Right ventricle myocardium superior (tissue), 1 donor: ENCODE measurements at regions not wholly inside any gene's neighbourhood (a gene's known extent, or its start where the extent isn't known, plus 50 kb on each side); places are given as distances from the start of the nearest gene placed in this dataset.

Source experiments
- ATAC-seq: fragments of 200-7000 bp; cut with Tn5 transposase; one replicate; pipeline ENCODE4 v1.9.1; 2020; ENCODE audit warnings: mild to moderate bottlenecking; ENCODE audit not compliant: poor library complexity
- DNase-seq: peaks from one replicate; pipeline ENCODE4 v3.0.0-alpha.2; 2020
- intact Hi-C: fragments of 100-400 bp; cut with DNase I; formaldehyde crosslinking; loops from one replicate; pipeline ENCODE4 v1.11.2; 2022
- donor health status: DM: no; HTN: yes; CAD: no; lungs with severe emphysema.

DNA sequence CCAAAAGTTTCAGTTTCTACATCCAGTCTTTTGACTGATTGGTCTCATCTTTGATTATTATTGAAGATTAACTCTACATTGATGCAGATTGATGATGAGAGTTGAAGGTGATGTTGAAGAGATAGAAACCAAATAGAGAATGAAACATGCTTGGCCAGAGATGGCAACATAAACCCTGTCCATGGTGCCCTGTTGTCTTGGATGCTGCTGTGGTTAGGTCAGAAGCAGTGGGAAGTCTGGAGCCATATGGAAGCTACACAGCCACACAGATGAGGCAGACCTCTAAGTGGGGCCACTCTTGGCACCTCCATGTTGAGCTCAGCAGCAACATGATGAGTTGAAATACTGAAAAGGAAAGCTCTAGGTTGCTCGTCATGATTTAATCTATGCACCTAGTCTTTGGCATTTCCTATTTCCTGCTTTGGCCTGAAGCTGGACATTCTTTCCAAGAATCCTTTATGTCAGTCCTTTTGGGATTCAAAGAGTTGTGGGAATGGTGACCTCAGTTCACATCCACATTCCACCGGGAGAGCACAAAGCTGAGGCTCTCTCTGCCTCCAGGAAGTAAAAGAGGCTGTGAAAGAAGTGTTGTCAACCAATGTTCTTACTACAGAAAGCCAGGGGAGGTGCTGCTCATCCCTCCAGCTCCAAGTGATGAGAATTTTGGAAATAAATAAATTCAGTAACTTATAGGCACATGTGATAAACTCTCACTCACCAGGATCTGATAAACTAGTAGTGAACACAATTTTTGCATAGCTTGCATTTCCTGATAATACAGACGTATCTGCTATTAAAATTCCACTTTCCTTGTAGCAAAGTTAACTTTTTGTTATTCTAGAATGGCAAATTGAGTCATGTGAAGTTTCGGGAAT, 127.7 kb upstream of the MAF start:
- no peak for DNase-seq
- ATAC-seq, result no peak
- intact Hi-C loops, result no loop called here

DNA sequence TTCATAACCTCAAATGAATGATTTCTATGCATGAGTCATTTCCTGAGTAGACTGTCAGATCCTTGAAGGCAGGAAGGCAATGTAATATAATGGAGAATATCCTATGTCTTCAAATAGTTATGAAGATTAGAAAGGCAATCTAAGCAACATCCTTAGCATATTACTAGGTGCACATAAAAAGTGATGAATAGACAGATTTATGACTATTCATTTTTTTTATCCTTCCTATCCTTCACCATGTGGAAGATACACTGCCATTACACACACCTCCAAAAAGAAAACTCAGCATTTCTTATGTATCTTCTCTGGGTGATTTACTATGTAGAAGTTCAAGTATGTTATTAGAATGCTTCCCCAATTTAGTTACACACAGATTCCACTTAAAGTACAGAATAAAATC, 126.4 kb upstream of the MAF start:
- ATAC-seq (no peak), DNase-seq (no peak)
- intact Hi-C loops, result no loop called here

DNA sequence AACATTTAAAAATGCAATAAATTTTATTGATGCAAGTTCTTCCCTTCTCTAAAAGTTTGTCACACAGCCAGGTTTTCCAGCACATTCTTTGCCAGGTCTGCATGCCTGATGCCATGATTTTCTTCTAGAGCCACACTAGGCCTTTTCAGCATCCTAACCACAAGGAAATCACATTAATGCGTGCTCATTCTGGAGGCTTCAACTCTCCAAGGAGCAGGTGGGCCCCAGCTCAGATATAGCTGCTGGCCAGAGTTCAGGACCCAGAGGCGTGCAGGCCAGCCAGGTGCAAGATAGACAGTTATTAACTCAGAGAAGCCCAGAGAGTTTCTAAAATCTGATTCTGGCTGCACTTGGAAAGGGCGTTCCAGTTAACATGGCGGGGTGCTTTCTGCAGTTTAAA, 124.5 kb upstream of the MAF start:
- no peak for DNase-seq
- intact Hi-C loops, result no loop called here
- no peak for ATAC-seq

DNA sequence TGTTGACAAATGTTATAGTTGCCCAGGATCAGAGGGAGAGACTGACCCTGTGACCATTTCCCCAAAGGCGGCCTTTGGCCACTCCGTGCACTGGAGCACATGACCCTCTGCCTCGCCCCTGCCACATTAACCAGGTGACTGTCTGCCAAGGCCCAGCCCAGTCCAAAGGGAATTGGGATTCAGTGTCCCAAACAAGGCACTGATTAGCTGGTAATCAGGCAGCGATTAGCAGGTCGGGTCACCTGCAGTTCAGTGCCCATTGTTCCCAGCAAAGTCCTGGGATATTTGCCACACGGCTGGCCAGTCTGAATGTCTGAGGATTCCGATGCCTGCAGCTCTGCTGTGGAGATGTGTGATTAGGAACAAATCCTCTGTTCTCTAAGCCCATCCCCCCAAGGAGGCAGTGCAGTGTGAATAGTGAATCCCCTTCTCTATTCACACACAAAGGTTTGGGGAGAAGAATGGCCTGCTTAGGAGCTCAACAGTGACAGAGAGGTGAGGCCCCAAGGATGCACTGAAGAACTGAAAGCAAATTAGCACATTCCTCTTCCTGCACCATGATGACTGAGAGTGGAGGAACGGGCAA, 123.1 kb upstream of the MAF start:
- no peak for ATAC-seq
- DNase-seq, result no peak
- intact Hi-C loops, result no loop called here

DNA sequence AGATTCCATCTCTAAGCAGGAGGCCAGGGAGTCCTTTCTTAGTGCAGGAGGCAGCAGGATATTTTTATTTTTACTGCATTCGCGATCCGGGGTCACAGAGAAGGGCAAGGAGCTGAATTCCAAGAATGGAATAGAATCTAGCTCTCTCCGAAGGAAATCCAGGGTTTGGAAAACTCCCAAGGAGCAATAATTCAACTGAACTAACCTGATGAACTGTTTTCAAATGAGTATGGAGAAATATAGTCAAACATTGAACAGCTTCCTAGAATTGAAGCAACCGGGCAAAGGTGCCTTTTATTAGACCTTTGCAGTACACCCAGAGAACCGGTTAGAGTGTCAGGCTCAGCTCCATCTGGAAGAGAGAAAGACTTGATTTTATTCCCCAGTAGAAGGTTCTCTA, 120.7 kb upstream of the MAF start:
- intact Hi-C loops, result no loop called here
- ATAC-seq (no peak), DNase-seq (no peak)

DNA sequence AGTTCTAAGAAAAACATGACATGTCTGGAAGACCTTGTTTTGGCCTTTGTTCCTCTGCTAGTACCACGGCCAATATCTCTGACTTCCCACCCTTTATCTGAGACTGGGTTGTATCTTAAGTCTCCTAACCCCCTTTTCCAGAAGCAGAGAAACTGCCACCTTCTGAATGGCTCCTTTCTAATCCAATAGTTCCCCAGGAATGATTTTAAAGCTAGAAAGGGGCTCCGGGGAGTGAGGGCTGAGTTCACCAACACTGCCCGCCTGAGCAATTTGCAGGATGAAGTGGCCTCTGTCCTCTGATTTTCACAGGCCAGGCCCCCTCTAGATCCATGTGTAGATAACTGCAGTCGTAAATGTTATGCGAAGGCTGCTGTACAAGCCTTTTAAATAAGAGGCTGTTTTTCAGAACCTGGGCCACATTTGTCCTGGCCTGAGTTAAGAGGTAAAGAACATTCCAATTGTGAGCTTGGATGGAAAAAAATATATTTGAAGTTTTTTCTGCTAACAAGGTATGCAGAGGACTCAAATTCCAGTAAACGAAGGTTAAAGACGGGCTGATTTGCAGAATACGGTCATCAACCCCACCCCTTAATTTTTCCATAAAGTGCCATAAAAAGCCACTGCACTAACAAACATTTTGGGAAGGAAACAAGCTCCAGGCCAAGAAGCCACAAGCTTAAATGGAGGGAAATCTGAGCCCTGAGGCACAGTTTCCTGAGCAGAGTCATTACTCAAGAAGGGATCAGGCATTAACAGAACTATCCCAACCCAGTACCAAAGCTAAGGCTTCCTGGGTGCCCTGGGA, 117.0 kb upstream of the MAF start:
- intact Hi-C loops, result no loop called here
- ATAC-seq, result no peak
- no peak for DNase-seq

DNA sequence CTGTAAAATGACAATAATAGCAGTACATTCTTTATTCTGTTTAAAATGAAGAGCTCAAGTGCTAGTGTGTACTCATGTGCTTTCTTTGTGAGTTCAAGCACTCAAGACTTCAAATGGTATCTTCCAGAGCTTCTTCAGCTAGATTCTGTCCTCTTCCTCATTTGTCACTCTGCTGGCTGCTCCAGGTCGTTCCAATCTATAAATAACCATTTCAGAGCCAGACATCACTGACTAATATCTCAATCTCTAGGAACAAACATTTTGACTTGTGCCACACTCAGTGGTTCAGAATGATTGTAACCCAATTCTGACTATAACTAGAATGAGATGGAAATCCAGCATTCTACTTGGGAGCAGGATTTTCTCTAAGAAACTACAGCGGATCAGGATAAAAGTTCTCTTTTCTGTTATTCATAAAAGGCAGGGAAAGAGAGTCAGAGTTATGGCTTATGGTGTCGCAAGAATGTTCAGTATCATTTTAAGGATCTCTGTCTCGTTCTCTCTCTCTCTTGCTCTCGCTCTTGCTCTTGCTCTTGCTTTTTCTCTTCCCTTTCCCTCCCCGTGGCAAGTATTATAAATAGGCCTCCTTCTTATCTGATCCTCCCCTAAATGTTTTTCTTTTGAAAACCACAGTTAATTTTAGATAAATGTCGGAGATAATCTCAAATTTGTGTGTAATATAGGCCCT, 116.3 kb upstream of the MAF start:
- ATAC-seq, result no peak
- no peak for DNase-seq
- intact Hi-C loops, result no loop called here

DNA sequence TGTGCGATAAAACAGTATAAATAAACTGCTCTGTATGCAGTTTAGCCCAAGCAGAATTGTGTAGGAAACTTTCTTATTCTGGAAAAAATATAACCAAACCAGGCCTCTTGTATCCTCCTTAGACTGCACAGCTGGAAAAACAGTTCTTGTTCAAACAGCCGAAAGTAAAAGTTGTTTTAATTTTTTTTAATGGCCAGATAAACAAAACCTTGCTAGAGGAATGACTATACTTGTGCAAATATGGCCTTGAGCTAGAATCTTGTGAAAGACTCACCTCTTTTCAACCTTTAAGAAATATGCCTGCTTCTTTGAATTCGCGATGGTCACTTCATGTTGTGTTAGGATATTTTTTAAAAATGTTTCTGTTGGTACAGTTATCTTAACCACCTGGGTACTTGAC, 114.5 kb upstream of the MAF start:
- ATAC-seq, result no peak
- DNase-seq, result no peak
- intact Hi-C loops, result no loop called here

DNA sequence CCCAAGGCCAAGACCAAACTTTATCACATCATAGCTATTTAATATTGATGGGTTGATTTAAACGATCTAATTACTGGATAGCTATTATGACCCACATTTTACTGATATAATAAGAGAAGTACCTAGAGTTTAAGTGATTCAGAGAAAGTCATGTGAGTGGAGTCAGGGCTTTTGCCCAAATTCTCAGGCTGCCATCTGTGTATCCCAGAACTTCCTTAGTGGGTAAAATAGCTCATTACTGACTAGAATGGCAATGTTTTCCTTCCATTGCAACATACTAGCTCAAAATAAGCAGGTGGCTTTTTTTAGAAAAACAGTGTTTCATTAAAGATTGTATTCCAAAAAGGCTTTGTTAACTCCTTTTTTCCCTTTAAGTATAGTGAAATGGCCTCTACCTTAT, 113.9 kb upstream of the MAF start:
- DNase-seq, result no peak
- ATAC-seq, result no peak
- intact Hi-C loops, result no loop called here

DNA sequence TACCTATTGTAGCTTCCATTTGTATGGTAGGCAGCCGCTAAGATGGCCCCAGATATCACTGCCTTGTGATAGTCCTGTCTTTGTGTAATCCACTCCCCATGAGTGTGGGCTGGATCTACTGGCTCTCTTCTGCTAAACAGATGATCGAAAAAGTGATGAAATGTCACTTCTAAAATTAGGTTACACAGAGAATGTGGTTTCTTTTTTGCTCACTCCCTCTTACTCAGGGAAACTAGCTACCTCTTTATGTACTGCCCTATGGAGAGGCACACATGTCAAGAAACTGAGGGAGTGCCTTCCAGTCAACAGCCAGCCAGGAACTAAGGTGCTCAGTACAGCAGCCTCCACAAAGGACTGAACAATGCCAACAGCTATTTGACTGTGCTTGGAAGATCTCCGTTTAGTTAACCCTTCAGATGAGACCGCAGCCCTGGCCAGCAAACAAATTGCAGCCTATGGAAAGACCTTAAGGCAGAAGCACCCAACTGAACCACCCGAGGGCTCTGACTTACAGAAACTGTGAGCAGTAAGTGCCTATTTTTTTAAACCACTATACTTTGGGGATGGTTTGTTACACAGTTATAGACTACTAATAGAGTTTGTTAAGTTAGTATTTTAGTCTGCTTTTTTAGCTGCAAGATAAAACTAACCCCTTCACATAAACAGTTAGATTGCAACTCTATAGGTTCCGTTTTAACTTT, 113.2 kb upstream of the MAF start:
- ATAC-seq (no peak), DNase-seq (no peak)
- intact Hi-C loops, result no loop called here

DNA sequence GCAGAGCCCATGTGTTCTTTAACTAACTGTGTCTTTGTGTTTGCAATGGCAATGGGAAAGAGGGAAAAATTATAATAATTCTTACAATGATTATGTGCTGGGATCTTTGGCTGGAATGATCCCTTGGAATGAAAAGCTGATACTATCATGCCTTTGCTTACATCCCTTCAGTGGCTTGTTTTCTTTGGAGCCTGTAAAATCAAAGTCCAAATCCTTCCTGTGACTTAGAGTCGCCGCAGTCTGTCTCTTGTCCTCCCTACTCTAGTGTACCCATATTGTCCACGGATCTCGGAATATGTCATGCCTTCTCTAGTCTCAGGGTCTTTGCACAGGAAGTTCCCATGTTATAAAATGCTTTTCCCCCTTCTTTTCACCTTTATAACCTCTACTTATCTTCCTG, 111.7 kb upstream of the MAF start:
- no peak for ATAC-seq
- intact Hi-C loops, result no loop called here
- no peak for DNase-seq

DNA sequence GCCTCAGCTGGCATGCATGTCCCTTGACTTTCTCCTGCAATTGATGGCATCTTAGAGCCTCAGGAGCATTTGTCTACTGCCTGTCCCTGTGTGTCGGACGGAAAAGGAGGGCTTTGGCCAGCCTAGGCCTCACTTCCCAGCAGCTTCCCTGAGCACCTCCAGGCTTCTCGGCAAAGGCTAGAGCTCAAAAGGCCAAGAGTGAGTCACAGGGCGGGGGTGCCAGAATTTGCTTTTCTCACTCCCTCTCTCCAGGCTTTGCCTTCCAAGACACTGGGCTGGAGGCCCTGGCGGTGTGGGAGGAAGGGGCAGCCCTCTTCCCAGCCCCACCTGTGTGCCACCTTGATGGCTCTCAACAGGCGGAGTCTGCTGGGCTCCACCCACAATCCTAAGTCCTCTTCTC, 107.3 kb upstream of the MAF start:
- DNase-seq (peak; percentile 81), ATAC-seq (peak; percentile 96)
- intact Hi-C loops, result no loop called here

DNA sequence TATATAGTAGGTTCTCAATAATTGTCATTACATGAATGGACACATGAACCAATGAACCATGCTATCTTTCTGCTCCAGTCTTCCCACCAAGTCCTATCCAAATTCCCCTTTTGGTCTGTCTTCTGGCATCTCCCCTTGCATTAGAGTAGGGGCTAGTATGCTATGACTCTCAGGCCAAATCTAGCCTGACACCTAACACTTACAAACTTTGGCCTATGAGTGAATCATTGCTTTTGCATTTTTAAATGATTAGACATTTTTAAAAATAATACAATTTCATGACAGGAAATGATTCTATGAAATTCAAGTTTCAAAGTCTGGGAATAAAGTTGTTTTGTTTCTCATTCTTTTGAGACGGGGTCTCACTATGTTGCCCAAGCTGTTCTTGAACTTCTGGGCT, 102.5 kb upstream of the MAF start:
- intact Hi-C loops, result no loop called here

DNA sequence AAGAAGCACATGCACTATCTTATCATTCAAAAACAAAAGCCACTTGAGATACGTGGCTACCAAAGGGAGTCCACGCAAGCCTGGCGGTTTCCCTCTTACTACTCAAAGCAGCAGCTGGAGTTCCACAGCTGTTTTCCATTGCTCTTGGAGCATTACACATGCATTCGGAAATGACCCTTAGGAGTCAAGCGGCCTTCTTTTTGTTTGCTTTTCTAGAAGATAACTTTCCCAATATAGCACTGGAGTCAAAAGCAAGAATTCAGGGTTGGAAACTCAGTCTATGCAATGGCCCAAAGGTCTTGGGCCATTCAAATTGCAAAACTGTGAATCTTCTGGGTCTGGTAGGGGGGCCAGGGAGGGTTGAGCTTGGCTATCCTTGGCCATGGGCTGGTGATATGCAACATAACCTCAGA, 97.8 kb upstream of the MAF start:
- DNase-seq (peak; percentile 65), ATAC-seq (peak; percentile 94)
- intact Hi-C loops, result no loop called here

More for the DNA sequence above, 102.5 kb upstream of the MAF start:
- DNase-seq, result no peak
- ATAC-seq, result no peak

DNA sequence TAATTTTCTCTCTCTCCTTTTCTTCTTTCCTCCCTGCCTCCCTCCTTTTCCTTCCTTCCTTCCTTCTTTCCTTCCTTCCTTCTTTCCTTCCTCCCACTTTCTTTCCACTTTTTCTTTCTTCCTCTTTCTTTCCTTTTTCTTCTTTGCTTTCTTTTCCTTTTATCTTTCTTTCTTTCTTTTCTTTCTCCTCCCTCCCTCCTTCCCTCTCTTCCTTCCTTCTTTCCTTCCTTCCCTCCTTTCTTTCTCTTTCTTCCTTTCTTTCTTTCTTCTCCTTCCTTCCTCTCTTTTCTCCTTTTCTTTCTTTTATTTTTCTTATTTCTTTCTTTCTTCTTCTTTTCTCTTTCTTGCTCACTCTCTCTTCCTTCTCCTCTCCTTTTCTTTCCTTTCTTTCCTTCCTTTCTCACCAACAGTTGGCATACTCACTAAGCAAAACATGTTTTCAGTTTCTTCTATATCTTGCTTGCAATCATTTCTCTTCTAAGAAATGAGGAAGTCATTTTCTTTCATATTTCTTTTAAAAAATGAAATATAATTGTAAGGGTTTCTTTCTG, 97.1 kb upstream of the MAF start:
- intact Hi-C loops, result no loop called here
- ATAC-seq, result no peak
- no peak for DNase-seq

DNA sequence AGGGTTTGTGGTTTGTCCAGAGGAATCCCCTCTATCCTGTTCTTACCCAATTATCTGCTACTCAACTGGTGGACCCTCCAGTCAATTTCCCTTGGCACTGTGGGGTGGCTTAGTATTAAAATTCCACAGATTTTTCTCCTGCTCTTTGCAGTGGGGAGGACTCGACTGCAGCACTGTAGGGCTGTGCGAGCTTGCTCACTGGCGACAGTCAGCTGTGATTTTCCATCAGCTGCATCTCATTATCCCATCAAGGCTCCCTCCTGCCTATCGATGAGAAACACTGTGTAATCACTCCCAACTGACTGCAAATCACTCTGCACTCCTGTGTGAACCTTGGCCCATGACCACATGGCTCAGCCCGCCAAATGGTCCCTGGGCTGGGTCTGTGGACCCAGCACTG, 90.5 kb upstream of the MAF start:
- DNase-seq (no peak), ATAC-seq (no peak)
- intact Hi-C loops, result no loop called here

DNA sequence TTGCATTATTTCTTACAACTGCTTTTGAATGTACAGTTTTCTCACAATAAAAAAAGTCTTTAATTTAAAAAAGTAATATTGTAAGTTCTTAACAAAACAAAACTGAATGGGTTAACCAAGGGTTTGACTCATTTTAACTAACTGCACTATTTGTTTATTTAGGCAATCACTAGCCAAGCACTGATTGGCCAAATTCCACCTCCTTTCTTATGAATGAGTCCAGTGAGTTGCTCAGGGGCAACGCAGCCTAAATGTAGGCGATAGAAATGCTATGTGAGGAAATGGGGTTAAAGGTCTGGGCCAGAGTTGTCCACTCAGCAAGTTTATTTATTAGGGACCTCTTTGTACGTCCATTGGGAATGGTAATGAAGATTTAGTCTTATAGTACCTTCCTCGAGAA, 89.6 kb upstream of the MAF start:
- DNase-seq (no peak), ATAC-seq (no peak)
- intact Hi-C loops, result no loop called here
